Stimulated activated CD8-positive, alpha-beta memory T cell treated with anti-CD3 and anti-CD28 coated beads, Interleukin-2, amount 100 ng/mL, for 1 hour (primary cell): ENCODE measurements at regions not wholly inside any gene's neighbourhood (a gene's known extent, or its start where the extent isn't known, plus 50 kb on each side); places are given as distances from the start of the nearest gene placed in this dataset.
"Not testable (repeated sequence)": the region's sequence is repeated elsewhere in the genome, so short reads cannot be mapped to it uniquely, and the experiment has no call there.

Experiments used
- DNase-seq, 2 donors: peaks; one replicate each; pipeline ENCODE4 v3.0.0-alpha.2; 2020; ENCODE audit warnings: low read depth in 2 of 2

DNA sequence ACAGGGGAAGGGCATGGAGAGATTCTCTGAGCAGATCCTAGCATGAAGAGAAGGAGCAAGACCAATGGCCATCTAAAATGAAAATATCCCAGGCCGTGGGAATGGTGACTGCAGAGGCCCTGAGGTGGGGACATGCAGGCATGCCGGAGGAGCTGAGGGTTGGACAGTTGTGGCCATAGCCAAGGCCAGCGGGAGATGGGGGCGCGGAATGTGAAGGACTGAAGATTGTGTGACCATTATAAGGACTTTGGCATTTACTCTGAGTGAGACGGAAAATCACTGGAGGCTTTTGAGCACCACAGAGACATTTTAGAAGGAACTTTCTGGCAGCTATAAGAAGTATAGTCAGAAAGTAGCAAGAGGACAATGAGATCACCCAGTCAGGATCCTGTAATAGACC is 341.1 kb downstream of the SFMBT2 start:
- no peak for DNase-seq

DNA sequence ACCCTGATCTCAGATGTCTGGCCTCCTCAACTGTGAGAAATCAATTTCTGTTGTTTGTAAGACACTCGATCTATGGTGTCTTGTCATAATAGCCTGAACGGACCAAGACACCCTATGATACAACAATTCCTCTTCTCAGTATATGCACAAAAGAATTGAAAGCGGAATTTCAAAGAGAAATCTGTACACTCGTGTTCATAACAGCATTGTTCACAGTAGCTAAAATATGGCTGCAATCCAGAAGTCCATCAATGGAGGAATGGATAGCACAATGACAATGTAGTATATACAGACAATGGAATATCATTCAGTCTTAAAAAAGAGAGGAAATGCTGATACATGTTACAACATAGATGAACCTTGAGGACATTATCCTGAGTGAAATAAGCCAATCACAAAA is 354.6 kb downstream of the SFMBT2 start:
- no peak for DNase-seq

DNA sequence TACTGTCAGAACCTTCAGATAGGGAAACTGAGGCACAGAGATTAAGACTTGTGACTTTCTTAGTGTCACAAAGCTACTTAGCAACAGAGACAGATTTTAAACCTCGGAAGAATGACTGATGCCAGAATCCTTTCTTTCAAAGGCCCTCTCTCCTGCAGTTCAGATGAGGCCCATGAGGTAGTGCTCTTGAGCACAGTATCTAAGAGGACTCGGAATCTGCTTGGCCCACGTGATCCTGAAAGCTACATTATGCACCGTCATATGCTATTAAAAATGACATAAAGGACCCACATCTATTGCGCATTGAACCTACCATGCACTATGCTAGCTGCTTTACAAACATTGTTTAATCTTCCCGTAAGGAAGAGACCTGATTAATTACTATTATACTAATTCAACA is 355.9 kb downstream of the SFMBT2 start:
- DNase-seq: no peak

DNA sequence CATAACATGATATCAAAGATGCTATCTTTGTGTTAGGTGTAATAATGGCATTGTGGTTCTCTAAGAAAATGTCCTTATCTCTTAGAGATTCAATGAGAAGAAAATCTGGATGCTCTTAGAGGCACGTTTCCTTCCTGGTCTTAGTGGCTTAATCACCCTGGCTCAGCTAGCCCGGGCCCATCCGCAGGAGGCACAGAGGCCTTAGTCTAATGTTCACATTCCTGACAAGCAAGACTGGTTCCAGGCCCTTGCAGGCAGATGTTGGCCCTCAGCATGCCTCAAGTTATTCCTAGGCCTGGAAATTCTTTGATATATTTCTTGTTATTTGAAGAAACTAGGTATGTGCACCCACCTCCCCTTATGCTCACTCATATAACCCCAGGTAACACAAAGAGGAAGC is 357.6 kb downstream of the SFMBT2 start:
- DNase-seq: no peak

DNA sequence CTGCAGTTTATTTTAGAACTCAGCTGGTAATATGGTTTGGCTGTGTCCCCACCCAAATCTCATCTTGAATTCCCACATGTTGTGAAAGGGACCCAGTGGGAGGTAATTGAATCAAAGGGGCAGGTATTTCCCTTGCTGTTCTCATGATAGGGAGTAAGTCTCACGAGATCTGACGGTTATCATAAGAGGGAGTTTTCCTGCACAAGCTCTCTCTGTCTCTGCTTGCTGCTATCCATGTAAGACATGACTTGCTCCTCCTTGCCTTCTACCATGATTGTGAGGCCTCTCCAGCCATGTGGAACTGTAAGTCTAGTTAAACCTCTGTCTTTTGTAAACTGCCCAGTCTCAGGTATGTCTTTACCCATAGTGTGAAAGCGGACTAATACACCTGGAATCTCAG is 360.8 kb downstream of the SFMBT2 start:
- not testable (repeated sequence) for DNase-seq

DNA sequence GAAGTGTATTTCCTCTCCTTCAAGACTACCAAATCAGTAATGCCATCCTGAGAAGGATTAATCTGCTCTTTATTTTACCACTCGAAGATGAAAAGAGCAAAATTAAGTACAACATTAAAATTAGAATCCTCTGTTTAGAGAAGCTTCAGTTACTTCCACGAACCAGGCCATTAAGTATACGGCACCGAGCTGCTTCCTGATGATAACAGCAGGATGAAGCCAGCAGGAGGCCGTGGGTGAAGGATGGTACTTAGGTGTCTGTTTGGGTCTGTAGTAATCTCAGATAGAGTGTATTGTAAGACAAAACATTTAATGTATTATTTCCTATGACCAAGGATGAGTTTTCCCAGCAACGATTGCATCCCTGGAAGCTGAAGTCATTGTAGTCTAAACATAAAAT is 362.8 kb downstream of the SFMBT2 start:
- DNase-seq: no peak

DNA sequence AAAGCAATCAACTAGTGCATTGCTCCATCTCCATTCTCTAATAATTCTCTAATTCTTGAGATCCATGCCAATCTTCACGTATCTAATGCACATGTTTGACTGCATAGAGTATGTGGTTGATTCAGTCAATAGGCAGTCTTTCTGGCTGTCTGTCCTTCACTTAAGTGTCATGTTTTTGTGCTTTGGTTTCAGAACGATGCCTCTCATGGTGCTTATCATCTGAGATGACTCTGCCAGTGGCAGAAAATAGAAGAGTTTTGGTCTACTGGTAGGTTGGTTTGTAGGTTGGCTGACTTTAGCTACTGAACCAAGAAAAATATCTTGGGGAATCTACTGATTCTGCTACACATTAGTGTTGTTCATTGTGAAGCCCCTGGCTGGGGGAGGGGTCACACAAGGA is 364.2 kb downstream of the SFMBT2 start:
- no peak for DNase-seq

DNA sequence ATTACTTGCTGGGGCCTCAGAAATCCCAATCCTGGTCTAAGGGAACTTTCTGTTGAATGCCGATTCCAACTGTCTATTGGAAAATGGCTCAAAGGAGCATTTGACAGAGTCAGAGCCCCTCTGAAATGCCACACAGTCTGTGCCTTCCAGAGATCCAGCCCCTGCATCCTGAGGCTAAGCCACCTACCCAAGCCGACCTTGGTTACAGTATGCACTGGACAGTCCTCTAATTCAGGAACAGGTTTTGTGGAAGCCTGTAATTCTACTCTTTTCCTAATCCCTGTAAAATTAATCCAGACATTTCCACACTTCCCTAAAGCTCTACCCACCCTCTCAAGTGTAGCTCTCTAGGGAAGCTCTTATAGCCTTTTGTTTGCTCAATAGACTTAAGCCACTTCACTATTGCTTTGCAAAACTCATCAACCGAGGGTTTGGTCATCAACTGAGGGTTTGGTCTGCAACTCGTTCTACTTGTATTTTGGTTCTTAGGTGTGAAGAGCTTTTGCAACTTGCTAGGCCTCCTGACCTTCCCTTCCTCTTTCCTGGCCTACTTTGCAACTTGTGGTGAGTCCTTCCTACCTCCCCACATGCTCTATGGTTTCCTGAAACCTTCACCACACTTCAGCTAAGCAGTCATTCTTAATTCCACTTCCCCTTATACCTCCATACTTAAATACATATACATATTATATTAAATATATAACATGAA is 364.8 kb downstream of the SFMBT2 start:
- no peak for DNase-seq

DNA sequence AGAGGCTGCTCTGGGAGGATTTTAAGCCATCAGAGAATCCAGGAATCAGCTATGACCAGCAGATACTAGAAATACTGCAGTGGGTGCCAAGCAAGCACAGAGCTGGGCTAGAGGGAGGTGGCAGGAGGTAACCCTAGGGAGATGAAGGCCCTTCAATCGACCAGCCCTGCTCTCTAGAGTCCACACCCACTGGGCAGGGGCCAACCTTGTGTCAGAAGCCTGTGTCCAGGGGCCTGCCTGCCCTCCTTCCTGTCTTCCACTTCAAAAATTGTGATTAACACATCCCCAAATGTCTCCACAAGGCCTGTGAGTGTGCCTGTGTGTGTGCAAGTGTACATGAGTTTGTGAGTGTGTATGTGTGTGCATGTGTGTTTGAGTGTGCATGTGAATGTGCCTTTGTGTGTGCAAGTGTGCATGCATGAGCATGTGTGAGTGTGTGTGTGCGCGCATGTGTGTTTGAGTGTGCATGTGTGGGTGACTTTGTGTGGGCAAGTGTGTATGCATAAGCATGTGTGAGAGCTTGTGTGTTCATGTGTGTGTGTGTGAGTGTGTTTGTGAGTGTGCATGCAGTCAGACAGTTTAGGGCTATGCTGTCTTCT is 367.7 kb downstream of the SFMBT2 start:
- DNase-seq: no peak

DNA sequence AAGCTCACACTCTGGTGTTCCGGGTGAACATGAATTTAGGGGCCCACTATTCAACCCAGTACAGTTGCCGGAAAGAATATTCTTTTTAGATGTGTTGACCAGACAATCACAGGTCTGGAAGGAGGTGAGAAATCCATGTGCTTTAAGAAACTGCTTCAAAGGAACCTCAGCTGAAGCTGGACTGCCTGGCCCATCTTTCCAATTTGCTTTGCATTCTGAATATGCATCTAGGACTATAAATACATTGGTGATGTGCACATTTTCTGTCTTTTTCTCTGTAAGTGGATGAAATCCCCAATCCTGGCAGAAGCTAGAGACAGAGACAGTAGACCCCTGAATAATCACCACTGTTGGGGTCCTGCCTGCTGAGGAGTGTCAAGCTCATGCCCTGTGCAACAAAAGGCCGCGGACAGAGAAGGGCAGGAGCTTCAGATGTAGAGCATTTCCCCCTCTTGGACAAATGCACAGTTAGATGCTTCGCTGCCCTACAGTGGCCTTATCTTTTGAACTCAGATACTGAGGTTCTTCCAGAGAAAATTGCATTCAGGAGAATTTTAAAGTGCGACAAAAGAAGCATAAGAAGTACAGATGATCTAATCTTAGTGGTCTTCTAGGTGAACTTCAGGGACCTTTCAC is 368.3 kb downstream of the SFMBT2 start:
- no peak for DNase-seq

DNA sequence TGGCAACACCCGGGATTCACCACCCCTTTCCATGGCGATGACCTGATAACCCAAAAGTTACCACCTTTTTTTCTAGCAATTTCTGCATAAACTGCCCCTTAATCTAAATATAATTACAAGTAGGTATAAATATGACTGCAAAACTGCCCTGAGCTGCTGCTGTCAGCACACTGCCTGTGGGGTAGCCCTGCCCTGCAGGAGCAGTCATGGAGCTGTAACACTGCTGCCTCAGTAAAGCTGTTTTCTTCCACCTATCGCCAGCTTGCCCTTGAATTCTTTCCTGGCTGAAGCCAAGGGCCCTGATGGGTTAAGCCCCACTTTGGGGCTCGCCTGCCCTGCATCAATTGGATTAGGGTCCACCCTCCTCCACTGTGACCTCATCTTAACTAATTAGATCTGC is 368.8 kb downstream of the SFMBT2 start:
- no peak for DNase-seq

DNA sequence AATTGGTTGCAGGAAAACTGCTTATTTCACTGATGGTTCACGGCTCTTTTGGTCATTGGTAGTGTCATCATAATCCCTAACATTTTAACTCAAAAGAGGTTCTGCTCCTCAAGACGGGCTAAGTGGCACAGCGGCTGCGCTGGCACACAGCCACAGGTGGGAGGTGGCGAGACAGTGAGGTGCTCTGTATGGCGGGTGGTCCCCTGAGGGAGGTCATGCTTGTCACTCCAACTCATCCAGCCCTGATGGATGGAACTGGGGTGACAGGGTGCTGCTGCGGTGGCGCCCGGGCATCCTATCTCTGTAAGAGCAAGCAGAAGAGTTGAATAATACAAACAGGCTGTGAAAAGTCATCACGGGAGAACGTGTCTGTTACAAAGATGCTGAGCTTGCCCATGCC is 370.2 kb downstream of the SFMBT2 start:
- no peak for DNase-seq

DNA sequence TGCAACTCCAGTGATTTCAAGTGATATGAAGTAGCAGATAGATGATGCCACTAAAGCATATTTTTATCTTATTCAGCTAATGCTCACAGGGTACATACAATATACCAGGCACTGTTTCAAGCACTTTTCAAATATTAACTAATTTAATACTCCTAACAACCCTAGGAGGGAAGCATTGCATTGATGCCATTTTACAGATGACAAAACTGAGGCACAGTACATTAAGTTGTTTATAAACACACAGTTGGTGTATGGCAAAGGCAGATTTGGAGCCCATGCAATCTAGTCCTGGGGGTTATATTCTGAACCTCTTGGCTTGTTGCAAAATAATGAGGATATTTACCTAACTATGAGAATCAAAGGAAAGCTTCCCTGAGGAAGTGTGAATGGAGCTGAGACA is 371.0 kb downstream of the SFMBT2 start:
- no peak for DNase-seq

DNA sequence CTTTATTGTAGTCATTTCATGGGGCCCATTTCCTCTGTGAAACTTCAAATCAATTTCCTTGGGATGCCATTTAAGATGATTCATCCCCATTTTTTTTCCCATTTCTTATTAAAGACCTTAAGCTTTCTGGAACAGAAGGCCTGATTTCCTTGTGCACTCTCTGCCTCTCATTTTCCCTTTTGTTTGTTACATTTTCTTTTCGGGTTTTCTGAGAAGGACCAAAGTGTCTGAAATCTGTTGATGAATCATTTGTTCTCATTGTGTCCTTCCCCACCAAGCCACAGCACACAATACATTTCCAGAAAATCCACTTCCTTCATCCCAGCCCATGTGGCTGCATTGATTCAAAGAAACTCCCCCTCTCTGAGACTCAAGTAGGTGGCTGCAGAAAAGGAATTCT is 372.4 kb downstream of the SFMBT2 start:
- no peak for DNase-seq

DNA sequence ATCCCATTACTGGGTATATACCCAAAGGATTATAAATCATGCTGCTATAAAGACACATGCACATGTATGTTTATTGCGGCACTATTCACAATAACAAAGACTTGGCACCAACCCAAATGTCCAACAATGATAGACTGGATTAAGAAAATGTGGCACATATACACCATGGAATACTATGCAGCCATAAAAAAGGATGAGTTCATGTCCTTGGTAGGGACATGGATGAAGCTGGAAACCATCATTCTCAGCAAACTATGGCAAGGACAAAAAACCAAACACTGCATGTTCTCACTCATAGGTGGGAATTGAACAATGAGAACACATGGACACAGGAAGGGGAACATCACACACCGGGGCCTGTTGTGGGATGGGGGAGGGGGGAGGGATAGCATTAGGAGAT is 373.4 kb downstream of the SFMBT2 start:
- not testable (repeated sequence) for DNase-seq

DNA sequence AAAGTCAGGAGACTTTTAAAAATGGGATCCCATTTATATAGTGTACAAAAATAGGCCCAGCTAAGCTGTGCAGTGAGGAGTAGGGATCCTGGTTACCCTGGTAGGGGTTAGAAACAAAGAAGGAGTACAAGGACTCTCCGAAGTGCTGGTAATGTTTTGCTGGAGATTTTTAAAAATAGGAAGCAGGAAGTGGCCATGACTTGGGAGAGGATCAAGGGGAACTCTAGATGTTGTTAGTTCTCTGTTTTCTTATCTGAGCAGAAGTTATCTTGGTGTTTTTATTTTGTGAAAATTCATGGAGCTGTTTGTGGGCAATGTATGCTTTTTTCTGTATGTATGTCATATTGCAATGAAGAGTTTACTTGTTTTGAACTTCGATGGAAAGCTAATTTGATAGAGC is 373.9 kb downstream of the SFMBT2 start:
- DNase-seq: no peak

DNA sequence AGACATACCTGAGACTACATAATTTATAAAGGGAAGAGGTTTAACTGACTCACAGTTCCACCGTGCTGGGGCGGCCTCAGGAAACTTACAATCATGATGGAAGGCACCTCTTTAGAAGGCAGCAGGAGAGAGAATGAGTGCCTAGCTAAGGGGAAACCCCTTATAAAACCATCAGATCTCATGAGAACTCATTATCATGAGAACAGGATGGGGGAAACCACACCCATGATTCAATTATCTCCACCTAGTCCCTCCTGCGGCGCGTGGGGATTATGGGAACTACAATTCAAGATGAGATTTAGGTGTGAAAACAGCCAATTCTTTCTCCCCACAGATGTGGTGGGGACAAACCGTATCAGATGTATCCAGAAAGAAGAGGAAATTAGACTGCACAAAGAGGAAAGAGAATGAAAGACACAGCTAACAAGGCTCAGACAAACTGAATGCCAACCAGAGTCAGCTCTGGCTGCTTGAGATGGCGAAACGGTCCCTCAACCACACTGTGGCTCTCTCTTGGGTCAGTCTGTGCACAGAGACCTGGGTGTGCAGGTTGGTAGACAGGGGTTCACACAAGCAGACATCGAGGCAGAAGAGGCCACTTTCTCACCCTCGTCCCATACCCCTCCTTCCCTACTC is 375.6 kb downstream of the SFMBT2 start:
- no peak for DNase-seq

DNA sequence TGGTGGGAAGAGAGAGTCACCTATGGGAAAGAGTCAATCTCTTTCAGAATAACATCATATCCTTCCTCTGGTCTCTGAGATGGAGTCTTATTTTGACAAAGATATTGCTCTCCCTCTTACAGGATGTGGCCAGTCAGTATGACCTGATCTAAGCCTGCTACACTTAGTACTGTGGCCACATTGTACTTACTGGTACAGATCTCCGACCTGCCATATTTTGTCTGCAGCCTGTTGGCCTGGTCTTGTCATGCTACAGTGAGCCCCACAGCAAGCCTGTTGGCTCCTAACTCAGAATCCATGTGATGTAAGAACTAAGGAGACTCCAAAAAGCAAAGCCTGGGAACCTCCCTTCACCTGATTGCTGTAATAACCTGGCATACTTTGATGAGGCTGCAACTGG is 377.8 kb downstream of the SFMBT2 start:
- DNase-seq: no peak

DNA sequence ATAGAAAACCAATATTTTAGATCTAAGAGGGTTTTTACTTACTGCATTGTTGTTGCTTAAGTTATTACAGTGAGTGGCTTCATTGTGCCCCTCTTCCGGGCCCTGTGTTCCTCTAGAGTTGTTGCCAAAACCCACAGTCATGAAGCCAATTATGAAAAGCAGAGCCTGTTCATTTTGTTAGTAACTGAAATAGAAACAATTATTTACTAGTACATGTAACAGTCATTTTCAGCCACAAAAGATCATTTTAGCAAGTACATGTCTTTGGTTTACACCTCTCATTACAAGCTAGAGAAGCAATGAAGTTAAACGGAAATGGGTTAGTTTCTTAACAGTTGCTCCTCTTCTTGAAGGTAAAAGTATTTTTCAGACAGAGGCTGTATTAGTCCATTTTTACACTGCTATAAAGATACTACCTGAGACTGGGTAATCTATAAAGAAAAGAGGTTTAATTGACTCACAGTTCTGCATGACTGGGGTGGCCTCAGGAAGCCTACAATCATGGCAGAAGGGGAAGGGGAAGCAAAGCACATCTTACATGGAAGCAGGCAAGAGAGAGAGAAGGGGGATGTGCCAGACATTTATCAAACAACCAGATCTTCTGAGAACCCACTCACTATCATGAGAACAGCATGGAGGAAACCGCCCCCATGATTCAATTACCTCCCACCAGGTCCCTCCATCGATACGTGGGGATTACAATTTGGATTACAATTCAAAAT is 380.5 kb downstream of the SFMBT2 start:
- no peak for DNase-seq

DNA sequence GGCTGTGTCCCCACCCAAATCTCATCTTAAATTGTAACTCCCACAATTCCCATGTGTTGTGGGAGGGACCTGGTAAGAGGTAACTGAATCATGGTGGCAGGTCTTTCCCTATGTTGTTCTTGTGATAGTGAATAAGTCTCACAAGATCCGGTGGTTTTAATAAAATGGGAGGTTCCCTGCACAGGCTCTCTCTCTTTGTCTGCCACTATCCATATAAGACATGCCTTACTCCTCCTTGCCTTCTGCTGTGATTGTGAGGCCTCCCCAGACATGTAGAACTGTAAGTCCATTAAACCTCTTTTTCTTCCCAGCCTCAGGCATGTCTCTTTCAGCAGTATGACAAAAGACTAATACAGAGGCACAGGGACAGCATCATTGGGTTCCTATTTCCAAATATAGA is 381.2 kb downstream of the SFMBT2 start:
- no peak for DNase-seq

DNA sequence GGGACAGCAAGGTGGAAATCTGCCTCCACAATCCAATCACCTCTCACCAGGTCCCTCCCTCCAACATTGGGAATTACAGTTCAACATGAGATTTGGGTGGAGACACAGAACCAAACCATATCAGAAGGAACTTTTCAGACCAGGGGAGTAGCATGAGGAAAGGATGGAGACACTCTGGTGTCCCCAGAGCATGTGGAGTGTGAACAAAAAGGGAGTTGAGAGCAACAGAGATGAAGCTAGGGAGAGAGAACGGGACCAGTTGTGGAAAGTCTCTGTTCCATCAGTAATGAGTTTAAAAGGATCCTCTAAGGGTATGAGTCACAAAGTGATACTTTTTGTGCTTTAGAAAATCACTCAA is 382.0 kb downstream of the SFMBT2 start:
- DNase-seq: no peak
